Bronchial epithelial cell (primary cell): ENCODE measurements at regions not wholly inside any gene's neighbourhood (a gene's known extent, or its start where the extent isn't known, plus 50 kb on each side); places are given as distances from the start of the nearest gene placed in this dataset.

Experiments
- DNase-seq: peaks from one replicate; pipeline ENCODE4 v3.0.0-alpha.2; 2010; ENCODE audit warnings: low read depth
- FAIRE-seq: peaks from 2 replicates; lab custom pipeline; 2011; peaks lifted over from hg19 to GRCh38; lab: Jason Lieb, UNC
- H3K27me3 ChIP-seq: 2 replicates; pipeline ENCODE4 v1.5.1; 2011; ENCODE audit warnings: low read length; ENCODE audit not compliant: control insufficient read depth, insufficient read depth
- H3K36me3 ChIP-seq: 2 replicates; pipeline ENCODE4 v1.5.1; 2011; ENCODE audit warnings: low read length; ENCODE audit not compliant: control insufficient read depth, insufficient read depth
- H3K4me3 ChIP-seq: 2 replicates; pipeline ENCODE4 v1.5.1; 2011; ENCODE audit warnings: mild to moderate bottlenecking, low read depth, low read length, control low read depth
- CTCF ChIP-seq: IDR thresholded peaks from 2 replicates; pipeline ENCODE4 v1.5.1; 2011; ENCODE audit warnings: mild to moderate bottlenecking, moderate library complexity, low read length, control low read depth, inconsistent platforms; ENCODE audit not compliant: insufficient read depth, severe bottlenecking

GRCh38 chr16:9199751-9200150 is 108.3 kb downstream of the HAPSTR1 start:
- Histone ChIP-seq H3K4me3 (no peak overlapping the region), H3K27me3 (no peaks in the 10 kb centered on the region), H3K36me3 (no peaks in the 10 kb centered on the region)
- no peak for DNase-seq
- TF ChIP-seq CTCF, result no peak
- FAIRE-seq, result no peak

GRCh38 chr16:9203956-9204355 is 112.5 kb downstream of the HAPSTR1 start:
- DNase-seq, result no peak
- no peaks in the 10 kb centered on the region for H3K27me3 ChIP-seq
- H3K36me3 ChIP-seq, result no peaks in the 10 kb centered on the region
- no peak for FAIRE-seq
- TF ChIP-seq CTCF, result no peak
- no peak overlapping the region for H3K4me3 ChIP-seq

- H3K4me3 ChIP-seq, result no peak overlapping the region
- H3K27me3 ChIP-seq, result no peaks in the 10 kb centered on the region
- FAIRE-seq, result no peak
- no peaks in the 10 kb centered on the region for H3K36me3 ChIP-seq
- no peak for DNase-seq
- no peak for TF ChIP-seq CTCF
Observed at GRCh38 chr16:9205661-9206060, 114.2 kb downstream of the HAPSTR1 start.

- Histone ChIP-seq H3K27me3 (no peaks in the 10 kb centered on the region), H3K36me3 (no peaks in the 10 kb centered on the region), H3K4me3 (no peak overlapping the region)
- FAIRE-seq, result no peak
- no peak for DNase-seq
- TF ChIP-seq CTCF, result no peak
Observed at GRCh38 chr16:9206156-9206555, 114.7 kb downstream of the HAPSTR1 start.

- Histone ChIP-seq H3K36me3 (no peaks in the 10 kb centered on the region), H3K27me3 (no peaks in the 10 kb centered on the region), H3K4me3 (no peak overlapping the region)
- no peak for DNase-seq
- TF ChIP-seq CTCF, result no peak
- FAIRE-seq, result no peak
Observed at GRCh38 chr16:9212621-9213020, 121.2 kb downstream of the HAPSTR1 start.

GRCh38 chr16:9219813-9220212 is 128.4 kb downstream of the HAPSTR1 start:
- Histone ChIP-seq H3K27me3 (no peaks in the 10 kb centered on the region), H3K36me3 (no peaks in the 10 kb centered on the region), H3K4me3 (no peak overlapping the region)
- TF ChIP-seq CTCF, result no peak
- FAIRE-seq (no peak), DNase-seq (no peak)
